ENCODE measurements at regions not wholly inside any gene's neighbourhood (a gene's known extent, or its start where the extent isn't known, plus 50 kb on each side); places are given as distances from the start of the nearest gene placed in this dataset.
"Not testable (repeated sequence)": the region's sequence is repeated elsewhere in the genome, so short reads cannot be mapped to it uniquely, and the experiment has no call there.

DNA sequence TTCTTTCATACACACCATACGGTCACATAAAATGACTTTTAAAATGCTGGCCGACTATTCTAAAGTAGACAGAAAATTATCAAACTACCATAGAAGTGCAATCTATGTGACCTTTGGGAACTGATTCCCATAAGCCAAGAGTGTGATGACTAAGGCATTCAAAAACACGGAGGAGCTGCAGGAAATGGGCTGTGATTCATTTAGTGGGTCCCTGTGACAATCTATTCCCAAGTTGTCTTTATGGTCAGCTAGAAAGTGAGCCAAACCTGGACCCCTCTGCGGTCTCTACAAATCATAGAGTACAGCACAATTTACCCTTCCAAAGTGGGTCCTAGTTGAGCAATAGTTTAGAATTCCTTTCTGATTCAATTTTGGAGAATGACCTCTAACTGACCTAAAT lies 251.5 kb upstream of the CBLB start:
- DNase-seq (ENCODE audit: low read depth) = peak; percentile 78

DNA sequence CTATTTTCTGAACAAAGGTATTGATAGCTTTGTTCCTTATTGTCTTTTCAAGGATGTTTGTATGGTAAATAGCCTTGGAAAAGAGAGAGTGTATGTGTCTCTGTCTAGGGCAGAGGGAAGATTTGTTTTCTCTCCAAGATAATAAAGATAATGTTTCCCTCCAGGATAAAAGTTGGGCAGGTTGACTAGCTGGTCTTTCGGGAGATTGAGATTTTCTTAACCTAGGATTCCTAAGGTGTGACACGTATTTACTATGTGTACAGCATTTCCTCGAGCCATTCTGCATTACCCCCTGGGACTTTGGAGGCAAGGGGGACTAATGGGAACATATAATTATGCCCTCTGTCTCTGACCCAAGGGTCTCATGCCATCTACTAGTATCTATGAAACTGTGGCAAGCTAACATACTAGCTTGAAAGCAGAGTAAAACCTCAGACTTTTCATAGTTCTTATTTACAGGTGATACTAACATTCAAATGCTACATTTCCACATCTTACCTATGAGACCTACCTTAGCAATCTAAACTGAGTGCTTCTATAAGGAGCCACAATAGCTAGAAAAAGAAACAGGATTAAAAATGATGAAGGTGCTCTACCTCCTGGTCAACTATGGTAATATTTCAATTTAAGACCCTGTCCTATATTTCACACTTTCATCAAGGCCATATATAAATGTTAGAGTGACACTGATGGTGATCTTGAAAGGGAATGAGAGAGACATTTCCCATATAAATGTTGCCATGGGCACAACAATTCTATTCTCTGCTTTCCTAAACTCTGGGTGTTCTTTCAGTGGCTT lies 252.9 kb upstream of the CBLB start:
- no peak for DNase-seq (ENCODE audit: low read depth)

DNA sequence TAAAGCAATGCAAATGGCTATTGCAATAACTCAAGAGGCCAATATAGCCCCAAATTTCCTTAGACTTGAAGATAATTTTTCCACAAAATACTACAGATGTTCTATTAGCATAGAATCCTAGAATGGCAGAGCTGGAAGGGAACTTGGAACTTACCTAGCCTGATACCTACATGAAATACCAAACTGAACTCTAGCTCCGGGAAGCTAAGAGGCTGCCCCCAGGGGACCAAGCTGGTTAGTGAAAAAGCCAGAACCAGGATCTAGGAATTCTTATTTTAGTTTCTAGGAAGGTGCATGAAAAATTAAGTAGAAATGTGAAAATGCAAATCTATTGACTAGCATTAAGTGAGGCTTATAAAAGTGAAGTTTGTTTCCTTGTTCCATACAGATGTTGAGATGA lies 256.0 kb upstream of the CBLB start:
- no peak for DNase-seq (ENCODE audit: low read depth)

DNA sequence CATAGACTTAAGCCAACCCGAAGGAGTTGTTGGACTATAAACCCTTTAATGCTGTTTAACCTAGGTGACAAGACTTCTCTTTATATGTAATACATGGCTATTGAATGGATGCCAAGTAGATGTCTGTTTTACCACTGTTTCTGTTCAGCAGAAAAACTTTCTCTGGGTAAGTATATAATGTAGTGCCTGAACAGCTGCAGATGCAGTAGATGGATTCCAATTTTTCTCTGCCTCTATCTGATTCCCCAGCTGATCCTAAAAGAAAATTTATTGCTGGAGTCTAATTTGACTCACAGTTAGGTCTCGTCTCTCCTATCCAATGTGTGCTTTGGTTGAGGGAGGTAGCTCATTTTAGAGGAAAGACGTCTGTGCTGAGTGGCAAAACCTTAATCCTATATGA lies 256.5 kb upstream of the CBLB start:
- DNase-seq (ENCODE audit: low read depth) = no peak

DNA sequence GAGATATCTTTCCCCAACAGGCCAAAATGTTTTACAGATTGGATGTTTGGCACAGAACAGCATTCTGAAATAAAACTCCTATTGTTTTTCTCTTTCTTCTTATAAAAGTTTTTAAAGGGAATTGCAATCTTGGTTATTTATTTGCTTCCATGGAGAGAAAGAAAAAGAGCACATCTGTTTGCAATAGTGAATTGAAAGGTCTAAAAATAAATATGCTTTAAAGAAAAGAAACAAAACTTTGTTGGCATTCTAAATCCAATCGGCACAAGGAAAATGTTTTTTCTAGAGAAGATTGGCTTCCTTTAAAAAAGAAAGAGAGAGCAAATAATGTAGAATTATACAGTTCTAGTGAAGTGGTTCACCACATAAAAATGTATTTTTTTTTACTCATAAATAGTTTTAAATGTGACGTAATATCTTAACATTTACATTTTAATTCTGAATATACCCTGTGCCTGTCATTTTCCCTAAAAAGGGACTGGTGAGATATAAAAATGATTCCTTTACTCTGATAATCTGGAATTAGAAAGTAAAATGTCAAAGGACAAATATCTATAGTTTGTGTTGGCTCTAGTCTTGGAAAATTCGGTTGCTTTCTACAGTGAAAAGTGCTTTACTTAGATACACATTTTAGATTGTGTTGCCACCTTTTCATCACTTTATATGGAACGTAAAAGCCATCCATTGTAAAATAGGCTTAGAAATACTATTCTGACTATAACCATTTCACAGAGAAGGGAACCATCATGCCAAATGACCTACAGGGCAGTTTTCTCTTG lies 257.4 kb upstream of the CBLB start:
- DNase-seq (ENCODE audit: low read depth) = no peak

DNA sequence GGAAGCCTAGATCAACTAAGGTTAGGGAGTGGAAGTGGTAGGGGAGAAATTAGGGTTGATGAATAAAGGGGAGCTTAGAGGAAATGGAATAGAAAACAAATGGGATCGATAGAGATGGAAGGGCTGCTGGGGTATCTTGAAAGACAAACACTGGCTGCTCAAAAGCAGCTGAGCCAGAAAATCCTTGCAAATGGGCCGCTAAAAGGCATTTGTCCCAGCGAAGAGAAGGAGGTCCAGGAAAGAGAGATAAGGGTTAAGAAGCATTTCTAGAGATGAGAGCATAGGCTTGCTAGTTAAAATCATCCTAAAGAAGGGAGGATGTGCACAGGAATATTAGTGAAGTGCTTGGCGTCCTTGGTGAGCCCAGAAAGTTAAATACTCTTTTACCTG lies 258.0 kb upstream of the CBLB start:
- DNase-seq (ENCODE audit: low read depth) = no peak

DNA sequence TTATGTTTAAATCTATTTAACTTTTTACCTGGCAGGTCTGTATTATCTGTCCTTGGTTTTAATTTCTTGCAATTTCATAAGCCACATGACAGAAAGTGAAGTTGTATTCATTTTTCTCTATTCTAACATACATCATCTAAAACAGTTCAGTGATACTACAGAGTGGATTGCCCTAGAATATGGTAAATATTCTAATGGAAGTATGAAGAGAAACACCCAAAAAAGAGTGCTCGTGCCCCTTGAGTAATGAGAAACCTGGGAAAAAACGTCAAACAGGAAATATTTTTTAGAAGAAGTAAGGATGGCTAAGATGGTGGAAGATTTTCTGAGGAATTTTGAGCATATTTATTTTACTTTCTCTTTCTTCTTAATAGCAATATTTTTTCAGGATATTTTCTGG lies 261.1 kb upstream of the CBLB start:
- DNase-seq (ENCODE audit: low read depth) = no peak

DNA sequence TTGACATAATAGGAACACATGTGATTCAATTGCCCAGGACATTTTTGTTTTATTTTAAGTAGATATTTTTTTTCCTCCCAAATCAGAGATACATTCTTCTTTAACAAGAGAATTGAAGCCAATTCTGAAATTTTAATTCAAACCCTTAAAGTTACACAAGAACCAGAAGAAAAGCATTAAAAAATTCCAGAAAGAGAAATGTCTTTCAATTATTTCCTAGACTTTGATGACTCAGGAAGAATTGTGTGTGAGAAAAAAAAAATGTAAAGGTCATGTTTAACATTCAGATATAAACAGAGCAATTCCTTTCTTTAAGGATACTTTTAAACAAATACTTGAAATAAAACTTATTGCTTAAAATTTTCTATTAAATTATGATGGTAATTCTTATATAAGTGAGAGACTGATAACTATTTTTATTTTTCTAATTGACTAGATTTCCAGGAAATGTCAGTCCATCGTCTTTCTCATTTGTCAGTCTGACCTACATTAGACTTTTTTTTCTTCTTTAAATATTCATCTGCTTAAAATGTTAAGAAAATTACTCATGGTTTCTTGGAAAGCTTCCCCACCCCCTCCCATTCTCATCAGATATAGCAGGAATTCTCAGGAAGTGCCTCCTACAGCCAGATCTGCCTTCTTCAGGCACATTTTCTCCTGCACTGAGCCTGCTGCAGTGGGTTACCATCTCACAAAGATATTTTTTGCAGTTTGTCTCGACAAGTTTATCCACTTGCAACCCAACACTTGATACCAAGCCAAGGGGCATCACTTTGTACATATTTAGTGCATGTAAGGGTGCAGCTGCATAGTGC lies 261.8 kb upstream of the CBLB start:
- peak; percentile 76 for DNase-seq (ENCODE audit: low read depth)

DNA sequence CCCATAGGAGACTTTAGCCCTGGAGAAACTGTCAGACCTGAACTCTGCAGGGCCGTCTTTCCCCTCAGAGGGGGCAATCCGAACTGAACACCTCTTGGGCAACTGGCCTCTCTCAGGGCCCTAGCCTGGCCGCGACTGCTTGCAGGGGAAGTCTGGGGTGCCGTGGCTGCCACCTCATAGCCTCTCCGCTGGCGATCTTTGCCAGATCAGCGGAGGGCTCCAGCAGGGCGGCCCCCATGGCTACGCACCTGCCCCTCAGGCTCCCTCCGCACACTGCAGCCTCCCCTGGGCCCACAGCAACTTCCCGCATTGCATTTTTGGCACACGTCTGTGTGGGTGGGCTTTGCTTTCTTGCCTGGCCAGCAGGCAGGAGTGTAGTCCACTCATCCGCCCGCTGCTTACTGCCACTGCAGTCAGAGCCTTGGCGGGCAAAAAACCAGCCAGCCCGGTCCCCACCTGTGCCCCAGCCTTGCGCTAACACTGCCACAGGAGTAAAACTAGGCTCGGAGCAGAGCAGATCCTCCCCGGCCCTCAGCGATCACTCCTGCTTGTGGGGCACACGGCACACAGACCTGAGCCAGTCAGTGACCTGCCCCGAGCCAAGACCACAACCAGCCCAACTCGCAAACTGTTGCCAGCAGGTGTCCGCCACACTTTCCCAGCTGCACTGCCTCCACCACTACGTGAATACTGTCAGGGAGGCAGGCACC lies 266.8 kb upstream of the CBLB start:
- no peak for DNase-seq (ENCODE audit: low read depth)

DNA sequence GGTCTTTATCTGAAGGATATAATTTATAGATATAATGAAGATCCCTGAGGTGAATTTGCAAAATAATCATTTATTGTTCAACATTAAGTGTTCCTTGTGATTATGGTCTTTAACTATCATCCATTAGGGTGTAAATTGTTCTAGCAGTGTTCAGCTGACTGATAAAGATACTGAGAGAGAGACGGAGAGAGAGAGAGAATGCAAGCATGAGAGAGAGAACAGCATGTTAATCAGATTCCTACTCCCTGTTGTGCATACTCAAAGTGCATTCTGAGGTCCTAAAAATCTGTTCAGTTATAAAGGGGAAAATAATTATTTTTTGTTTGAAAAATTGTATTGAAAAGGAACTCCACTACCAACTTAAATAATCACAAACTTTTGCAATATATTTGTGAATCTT lies 271.0 kb upstream of the CBLB start:
- no peak for DNase-seq (ENCODE audit: low read depth)

DNA sequence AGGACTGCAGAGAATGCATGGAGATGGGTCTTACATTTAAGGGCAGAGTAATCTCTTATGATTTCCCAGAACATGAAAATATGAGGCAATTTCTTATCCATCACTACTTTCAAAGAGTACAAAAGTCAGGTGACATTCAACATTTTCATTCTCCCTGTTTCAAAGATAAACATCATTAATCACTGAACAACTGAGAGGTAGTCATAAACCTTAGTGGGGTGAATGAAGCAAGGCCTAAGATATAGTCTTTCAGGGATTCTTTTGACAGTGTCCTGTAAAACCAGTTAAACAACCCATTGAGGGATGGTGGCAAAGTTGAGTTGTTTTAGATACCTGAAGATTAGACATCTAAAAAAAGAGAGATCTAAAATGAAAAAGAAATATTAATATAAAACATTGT lies 271.6 kb upstream of the CBLB start:
- no peak for DNase-seq (ENCODE audit: low read depth)

DNA sequence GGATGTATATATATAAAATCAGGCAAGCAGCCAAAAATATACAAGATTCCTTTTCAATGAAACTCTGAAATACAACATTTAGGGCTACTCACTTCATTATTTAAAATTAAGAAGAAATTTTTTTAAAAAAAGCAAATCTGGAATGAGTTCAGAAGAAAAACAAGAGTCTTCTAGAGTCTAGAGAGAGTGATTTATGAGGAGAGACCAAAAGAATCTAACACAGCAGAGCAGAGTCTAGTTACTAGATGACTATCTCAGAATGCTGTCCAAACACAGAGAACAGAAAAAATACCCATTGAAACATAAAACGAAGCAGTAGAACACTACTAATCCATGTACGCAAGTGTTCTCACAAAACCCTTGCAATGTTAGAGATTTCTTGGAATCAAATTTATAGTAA lies 275.2 kb upstream of the CBLB start:
- no peak for DNase-seq (ENCODE audit: low read depth)

DNA sequence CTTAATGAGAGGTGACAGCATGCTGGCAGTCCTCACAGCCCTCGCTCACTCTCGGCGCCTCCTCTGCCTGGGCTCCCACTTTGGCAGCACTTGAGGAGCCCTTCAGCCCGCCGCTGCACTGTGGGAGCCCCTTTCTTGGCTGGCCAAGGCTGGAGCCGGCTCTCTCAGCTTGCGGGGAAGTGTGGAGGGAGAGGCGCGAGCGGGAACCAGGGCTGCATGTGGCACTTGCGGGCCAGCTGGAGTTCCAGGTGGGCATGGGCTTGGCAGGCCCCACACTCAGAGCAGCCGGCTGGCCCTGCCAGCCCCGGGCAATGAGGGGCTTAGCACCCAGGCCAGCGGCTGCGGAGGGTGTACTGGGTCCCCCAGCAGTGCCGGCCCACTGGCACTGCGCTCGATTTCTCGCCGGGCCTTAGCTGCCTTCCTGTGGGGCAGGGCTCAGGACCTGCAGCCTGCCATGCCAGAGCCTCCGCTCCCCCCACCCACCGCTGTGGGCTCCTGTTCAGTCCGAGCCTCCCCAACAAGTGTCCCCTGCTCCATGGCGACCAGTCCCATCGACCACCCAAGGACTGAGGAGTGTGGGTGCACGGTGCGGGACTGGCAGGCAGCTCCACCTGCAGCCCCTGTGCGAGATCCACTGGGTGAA lies 279.7 kb upstream of the CBLB start:
- not testable (repeated sequence) for DNase-seq (ENCODE audit: low read depth)

DNA sequence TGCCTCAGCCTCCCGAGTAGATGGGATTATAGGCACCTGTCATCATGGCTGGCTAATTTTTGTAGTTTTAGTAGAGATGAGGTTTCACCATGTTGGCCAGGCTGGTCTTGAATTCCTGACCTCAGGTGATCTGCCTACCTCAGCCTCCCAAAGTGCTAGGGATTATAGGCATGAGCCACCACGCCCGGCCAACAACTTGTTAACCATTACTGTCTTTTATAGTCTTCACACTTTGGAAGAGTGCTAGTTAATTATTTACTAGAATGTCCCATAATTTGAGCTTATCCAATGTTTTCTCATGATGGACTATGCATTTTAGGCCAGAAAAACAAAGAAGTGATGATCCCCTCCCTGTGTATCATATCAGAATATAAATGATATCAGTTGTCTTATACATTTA lies 288.6 kb upstream of the CBLB start:
- no peak for DNase-seq (ENCODE audit: low read depth)

DNA sequence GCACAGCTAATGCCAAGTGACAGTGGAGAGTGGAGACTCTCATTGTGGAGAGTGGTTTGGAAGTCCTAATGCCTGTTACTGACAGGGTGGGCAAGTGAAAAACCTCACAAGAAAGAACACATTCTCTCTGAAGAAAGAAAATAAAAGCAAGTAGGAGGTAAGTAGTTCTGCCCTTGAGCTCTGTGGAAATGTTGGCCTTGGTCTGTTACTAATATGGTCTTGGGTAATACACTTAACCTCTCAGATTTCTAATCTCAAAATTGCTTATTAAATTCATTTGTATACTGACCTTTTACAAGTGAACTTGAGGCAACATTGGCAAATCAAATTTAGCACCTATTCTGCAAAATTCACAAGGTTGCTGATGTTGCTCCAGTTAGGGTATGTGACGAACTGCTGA lies 291.6 kb upstream of the CBLB start:
- DNase-seq (ENCODE audit: low read depth) = no peak

DNA sequence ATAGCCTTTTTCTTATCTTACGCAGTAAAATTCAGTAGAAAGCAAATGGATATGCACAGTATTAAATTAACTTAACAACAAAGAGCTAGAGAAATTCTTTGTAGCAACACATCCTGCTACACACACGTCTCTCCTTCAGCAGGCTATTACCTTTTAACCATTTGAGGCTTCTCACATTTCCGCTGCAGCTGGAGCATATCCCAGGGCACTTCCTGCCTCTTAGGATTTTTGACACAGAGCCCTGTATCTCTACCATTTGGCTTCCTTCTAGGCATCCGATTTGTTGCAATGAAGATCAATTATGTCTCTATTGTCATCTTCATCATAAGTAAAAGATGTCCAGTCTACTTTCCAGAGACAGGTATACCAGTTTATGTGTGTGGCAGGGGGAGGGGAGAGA lies 292.4 kb upstream of the CBLB start:
- no peak for DNase-seq (ENCODE audit: low read depth)

DNA sequence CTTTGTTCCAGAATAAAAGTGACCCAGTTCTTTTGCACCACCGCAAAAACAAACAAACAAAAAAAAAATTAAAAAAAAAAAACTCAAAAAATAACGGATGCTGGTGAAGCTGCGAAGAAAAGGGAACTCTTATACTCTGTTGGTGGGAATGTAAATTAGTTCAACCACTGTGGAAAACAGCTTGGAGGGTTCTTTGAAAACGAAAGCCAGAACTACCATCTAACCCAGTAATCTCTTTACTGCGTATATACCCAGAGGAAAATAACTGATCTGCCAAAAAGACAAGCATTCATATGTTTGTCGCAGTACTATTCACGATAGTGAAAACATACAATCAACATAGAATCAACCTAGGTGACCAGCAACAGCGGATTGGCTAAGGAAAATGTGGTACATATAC lies 298.9 kb upstream of the CBLB start:
- DNase-seq (ENCODE audit: low read depth) = no peak

DNA sequence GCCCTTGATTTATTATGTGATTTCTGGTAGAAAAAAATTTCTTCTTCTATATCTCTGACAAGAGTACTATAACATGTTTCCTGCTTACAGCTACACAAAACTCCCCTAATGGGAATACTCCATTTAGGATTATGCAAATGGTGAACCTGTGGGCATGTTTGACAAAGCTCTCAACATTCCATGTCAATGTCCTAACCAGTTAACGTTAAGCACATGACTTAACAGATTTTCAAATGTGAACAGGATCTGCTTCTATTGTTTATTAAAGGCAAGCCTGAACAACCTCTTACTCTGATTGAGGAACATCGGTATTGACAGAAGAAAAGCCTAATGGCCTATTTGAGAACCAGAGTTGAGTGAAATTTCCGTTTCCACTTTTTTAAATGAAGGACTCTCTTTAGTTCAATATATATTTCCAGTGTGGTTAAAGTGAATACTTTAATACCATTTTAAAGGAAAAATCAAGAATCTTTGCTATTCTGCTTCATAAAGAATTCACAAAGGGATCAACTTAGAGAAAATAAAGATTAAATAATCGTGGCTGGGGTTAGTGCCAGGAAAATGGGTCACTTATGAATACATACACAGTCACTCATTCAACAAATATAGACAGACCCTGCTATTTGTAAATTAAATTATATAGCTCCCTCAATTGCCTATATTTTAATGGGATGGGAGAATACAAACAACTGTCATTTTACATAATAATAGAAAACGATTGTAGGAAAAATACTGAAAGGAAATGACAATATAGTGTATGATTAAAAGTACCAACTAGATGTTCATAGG lies 300.3 kb upstream of the CBLB start:
- DNase-seq (ENCODE audit: low read depth) = no peak

DNA sequence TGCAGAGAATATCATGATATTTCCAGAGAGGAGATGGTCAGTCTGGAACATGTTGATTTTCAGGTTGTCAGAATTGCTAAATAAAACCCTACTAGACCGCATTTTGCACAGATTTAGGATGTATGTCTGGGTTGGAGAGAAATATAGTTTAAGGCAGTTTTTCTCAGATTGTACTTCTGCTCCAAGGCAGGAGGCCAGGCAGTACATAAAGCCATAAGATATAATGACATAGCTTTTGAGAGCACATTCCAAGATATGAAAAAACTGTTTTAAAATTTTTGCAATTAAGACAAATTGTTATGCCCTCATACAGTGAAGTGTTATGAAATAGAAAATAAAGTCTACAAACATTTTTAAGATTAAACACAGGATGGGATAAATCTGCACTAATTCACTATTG lies 301.8 kb upstream of the CBLB start:
- DNase-seq (ENCODE audit: low read depth) = no peak

DNA sequence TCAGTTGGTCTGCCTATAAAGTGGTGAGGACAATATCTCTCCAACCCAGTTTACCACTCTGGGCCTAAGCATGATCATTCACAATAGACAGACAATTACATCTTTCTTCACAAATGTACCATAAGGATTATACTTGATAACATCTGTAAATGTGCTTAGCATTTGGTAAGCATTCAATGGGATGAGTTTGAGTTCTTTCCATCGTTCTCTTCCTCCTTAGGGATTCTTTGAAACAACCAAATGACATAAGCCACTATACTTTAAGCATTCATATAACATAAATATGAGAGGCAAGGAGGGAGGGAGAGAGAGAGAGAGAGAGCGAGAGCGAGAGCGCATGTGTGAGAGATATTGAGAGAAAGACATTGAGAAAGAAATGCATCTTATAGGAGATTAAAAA lies 303.3 kb upstream of the CBLB start:
- DNase-seq (ENCODE audit: low read depth) = no peak

DNA sequence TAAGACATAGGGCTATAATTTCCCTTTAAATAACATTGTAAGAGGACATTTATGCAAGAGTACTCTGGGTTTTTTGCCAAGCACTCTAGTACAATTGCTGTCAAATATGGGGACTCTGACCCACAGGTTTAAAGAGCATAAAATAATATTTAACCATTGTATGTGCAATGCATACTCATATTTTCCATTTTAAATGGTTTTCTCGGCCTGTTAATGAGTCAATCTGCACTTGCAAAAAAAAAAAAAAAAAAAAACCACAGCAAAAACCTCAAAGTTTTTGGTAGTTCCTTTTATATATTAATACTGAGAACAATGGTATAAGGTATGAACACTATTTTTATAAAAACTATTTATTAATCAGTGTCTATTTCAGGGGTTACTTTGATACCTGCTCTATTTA lies 304.0 kb upstream of the CBLB start:
- no peak for DNase-seq (ENCODE audit: low read depth)

Data from ELR (cell line).